HG02642 (cell line): ENCODE measurements at regions not wholly inside any gene's neighbourhood (a gene's known extent, or its start where the extent isn't known, plus 50 kb on each side); places are given as distances from the start of the nearest gene placed in this dataset.

ENCODE experiments used
- ATAC-seq: cut with Tn5 transposase; IDR thresholded peaks from one replicate; pipeline ENCODE4 v1.9.1; 2021; ENCODE audit warnings: mild to moderate bottlenecking; ENCODE audit not compliant: unreplicated experiment, poor library complexity

DNA sequence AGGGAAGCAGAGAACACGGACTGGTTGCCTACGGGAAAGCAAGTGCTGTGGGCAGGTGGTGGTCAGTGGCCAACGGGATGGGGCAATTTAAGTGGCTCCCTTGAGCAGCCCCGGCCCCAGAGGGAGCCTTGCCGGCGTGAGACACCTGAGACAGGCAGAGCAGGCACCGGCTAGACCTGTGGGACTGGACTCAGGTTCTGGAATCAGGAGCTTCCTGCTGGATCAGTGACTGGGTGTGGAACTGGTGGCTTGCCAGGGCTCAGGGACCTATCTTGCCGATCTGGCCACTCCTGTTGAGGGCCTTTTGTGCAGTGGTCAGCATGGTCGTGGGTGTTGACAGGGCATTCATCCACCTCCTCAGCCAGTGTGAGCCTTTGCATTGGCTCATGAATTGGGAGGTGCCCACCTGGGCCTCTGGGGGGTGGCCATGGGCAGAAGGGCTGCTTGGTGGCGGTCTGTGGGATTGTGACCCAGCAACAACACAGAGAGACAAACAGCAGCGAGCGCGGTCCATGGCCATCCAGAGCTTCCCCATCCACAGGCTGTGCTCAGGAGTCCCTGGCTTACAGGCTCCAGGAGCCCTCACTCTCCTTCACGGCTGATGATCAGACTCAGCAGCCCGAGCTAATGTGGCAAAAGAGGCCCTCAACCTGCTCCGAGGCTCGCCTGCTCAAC lies 85.4 kb upstream of the ZNF516 start:
- ATAC-seq = no peak

DNA sequence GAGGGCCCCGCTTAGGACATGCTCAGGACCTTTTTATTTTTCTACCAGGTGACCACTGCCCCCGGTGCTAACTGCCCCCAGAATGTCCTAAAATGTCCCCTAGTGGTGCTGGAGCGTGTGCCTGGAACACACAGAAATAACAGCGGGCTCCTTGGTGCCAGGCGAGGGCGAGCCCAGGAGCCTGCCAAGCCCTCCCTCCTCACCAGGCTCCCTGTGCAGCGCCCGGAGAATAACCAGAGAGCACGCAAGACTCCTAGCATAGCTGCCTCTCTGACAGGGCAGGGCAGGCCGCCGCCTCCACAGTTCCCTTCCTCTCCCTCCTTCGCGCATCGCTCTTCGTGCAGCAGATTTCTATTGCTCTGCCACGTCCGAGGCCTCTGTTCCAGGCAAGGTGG lies 84.3 kb upstream of the ZNF516 start:
- no peak for ATAC-seq

DNA sequence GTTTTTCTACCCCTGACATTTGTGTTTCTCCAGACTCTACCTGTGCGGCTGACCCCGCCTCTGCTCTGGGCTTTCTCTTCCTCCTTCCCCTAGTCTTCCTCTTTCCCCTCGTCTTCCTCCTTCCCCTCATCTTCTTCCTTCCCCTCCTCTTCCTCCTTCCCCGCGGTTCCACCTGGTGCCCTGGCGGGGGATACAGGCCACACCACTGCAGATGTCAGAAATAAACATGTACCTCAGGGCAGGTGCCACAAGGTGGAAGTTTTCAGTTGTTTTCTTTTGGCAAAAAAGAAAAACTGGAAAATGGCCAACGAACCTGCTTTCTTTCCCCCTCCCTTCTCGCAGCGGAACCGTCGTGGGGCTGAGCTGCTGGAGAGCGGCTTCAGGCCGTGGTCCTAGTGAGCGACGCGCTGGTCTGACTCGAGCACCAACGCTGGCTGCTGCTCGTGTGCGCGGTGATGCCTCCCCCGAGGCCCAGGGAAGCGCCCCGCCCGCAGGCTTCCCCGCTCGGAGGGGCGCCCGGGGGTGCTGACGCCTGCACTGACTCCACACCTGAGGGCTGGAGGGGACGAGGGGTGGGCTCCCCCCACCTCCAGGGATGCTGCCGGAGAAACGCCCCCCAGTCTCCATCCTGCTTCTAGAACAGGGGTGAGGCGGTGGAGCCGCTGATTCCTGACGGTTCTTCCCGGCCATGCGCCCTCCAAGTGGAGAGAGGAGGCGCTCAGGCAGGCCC lies 83.7 kb upstream of the ZNF516 start:
- no peak for ATAC-seq

DNA sequence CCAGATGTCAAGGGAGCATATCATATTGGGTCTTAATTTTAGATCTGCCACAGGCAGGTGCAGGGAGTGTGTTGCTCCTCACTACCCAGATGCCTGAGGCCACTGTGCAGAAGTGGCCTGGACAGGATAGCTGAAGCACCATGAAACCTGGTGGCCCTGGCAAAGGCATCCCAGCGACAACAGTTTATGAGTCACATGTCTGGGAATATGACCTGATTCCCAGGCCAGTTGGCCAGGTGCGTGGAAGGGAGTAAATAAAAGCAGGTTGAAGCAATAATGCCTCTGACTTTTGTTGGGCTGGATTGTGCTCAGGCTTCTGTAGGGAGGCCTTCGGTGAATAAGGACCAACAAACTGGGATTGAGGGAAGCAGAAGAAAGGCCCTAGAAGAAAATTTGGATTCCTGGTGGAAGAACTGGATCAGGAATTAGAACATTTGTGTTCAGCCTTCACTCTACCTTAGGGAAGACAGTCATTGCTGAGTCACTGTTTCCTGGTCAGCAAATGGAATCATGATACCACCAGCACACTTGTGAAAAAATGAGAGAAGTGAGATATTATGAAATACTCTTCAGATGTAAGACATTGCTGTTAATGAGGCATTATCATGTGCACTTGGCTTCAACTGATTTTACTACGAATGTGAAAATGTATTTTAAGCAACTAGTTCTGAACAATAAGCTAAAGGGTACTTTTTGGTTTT lies 78.4 kb upstream of the ZNF516 start:
- ATAC-seq = no peak

DNA sequence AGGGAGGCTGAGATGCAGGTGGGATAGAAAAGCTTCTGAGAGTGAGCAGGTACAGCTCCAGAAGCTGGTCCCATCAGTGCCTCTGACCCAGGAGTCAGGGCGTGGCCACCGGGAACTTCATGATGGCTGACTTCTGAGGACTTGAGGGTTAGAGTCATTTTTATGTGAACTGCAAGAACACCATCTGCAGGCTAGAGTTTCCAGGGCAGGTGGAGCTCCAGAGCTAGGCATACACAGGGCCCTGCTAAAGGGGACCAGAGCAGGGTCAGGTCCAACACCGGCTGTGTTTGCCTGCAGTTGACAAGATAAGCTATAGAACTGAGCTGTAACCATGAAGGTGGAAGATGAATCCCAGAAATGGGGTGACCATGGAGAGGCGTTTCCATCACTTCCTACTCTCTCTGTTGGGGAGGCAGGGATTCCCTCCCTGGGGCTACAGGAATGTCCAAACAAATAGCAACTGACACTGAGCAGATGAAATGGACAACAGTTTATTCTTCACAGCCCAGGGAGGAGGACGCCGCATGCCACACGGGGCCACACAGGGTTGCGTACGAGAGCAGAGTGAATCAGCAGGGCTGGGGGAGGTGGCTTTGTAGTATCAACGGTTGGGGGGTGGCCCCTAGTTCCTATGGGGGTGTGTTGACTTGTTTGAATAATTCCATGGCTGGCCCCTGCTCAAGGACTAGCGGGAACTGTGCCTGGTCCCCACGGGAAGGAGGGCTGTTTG lies 77.6 kb upstream of the ZNF516 start:
- ATAC-seq = no peak

DNA sequence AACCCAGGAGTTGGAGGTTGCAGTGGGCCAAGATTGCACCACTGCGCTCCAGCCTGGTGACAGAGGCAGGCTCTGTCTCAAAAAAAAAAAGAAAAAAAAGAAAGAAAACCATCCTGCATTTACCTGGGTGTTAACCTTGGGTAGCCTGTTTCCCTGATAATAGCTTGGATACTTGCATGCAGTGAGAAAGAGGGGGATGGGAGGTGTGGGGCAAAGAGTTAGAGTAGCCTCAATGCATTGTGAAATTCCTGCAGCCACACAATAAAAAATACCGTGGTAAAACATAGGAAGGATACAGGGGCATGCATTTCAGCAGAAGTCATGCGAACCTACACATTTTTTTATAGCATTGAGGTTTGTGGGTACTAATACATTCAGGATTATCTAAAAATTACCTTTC lies 76.6 kb upstream of the ZNF516 start:
- no peak for ATAC-seq

DNA sequence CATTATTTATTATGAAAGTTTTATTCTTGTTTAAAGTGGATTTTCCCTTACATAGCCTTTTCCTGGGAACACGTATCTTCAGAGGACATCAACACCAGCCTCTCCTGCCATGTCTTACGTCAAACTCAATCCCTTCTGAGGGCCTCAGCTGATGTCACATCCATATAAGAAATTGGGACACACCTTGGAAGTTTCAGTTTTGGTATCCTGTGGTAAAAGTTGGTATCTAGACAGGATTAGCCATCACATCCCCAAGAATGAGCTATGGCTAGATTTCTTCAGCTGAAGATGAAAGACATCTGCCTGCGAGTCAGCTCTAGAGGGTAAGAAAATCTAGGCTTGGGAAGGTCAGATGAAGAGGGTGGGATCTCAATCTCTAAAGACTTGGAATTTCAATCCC lies 75.8 kb upstream of the ZNF516 start:
- no peak for ATAC-seq

DNA sequence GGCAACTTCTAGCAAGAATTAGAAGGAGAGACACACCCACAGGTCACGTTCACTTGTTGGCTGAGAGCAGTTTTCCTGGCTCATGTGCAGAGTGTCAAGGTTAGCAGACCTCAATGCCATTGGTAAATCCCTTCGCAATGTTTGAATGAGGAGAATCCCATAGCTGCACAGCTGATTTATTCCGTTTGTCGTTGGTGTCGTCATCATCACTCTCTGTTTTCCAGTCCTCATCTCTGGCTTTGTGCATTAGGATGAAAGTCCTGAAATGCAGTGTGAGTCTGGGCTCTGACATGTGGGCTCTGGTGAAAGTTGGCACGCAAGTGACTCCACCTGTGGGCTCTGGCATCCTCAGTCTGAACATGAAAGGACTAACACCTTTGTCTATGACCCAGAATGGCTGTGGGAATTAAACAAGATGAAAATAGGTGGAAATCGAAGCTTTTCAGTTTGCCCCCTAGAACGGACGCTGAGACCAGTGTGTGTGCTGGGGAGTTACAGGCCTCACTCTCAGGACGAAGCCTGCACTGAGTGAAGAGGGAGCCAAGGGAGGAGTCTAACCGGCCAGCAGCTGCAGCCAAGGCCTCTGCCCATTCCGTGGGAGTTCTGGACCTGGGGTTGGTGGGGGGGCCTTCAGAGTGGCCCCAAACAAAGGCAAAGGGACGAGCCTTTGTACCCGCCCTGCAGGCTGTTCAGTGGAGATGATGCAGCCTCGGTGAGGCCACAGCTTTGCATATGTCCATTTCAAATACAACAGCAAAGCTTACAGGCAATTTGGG lies 74.8 kb upstream of the ZNF516 start:
- ATAC-seq = no peak

DNA sequence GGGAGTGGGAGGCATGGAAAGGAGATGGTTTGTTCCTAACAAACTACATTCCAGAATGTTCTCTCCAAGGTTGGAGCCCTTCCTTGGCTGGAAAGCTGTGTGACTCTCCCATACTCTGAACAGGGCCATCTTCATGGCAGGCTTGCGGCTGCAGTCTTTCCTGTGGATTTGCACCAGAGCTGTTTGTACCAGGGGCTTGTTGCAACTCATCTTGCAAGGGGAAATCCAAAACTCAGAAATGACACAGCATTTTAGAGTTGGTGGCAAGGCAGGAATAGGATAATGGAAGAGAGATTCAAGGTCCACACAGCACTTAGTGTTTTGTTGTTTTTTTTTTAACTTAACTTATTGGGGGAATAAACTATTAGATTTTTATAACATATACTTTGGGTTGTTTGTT lies 73.7 kb upstream of the ZNF516 start:
- ATAC-seq = no peak

DNA sequence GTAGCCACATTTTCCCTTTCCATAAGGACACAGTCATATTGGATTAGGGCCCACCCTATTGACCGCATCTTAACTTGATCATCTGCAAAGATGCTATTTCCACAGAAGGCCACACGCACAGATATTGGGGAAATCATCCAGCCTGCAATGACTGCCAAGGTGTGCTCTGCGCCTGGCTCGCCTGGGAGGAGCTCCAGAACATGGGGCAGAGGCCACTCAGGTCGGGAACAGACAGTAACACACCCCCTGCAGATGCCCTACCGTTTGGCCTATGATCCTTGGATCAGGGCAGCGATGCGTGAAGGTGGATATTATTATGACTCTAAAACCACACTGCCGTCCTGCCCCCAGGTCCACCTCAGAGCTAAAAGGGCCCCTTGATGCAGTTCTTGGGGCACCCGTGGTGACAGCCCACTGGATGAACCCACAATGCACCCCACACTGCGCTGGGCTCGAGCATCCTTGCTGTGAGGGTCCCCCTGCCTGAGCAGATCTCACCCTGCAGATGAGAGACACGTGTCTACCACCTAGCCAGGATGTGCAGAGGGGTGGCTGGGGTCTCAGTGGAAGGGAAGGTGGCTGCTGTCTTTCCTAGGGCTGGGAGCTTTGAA lies 72.9 kb upstream of the ZNF516 start:
- no peak for ATAC-seq

DNA sequence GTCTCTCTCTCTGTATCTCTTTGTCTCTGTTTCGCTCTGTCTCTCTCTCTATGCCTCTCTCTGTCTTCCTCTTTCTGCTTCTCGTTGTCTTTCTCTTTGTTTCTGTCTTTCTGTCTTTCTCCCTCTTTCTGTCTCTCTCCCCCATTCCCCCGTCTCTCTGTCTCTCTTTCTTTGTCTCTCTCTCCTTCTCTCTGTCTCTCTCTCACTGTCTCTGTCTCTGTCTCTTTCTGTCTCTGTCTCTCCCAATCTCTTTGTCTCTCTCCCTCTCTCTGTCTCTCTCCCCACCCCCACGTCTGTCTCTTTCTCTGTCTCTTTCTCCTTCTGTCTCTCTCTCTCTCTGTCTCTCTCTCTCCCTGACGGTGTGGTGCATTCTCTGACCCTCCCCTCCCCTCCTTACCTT lies 71.9 kb upstream of the ZNF516 start:
- ATAC-seq = no peak

DNA sequence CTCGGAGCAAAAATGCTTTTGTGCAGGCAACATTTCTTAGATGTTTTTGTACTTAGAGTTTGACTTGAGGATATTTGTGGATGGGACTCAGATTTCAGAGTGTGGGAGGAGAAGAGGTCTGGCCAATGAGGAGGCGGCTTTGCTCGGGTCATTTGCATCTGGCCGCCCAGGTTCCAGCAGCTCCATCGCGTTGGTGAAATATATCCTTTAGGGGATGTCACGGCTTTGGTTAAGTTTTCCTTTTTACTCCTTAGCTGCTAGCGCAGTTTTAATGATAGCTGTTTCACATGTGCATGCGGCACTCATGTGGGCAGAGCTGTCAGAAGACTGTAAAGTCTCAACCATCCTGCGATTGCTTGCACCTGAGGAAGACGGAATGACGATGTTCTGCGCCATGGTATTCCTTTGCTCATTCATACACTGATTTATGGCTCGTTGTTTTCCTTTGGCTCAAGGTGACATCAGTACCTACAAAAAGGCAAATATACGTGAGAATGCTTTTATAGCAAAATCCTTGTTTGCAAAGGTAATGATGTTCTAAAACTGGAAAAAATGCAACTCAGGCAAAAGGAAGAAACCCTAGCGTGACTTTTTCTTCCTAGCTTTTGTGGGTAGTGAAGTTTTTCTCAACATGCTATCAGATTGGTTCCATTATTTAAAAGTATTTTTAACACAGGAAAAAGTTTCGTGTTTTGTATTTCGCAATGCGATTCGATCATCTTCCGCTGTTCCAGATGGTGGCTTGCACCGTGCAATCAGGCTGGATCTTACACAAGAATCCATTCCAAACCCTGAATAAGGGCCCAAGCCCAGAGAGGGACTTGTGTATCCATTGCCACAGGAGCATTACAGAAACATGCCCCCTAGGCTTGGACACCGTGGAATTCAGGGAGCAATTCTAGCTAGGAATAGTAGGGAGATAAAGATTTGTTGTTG lies 70.5 kb upstream of the ZNF516 start:
- ATAC-seq = no peak

DNA sequence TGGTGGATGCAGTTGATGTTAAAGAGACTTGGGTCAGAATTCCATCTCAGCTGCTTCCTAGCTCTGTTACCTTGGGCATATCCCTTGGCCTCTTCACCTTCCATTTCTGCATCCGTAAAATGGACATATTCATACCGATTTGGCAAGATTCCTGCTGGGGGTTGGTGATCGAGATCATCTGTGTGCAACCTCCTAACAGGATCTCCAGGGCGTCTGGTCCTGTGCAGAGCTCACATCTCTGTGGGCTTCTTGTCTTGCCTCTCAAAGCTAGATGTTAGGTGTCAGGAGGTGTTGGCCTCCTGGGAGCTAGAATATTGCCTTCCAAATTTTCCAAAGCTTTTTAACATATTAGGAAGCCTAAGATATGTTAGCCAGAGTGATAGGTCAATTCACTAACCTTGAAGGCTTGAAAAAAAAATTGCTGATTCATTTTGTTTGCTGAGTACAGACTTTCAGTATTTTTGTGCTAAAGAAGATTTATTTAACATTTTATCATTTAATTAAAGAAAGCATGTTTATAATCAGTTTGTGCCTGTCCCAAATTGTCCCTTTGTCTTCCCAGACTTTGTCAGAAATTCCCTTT lies 69.7 kb upstream of the ZNF516 start:
- ATAC-seq = no peak

DNA sequence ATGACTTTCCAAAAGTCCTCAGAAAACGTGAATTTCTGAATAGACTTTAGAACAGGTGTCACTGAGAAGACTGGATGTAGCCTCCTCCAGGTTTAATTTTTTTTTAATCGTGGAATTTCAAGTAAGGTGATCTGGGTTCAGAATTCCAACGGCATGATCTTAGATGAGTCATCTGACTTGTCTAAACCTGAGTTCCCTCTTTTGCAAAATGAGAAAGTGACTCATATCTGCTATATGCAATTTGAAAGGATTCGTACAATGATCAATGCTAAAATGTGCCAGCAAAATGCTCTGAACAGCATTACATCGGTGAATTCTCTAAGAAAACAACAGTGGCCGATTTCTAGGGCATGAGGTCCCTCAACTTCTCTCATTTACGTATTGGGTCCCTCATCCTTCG lies 69.1 kb upstream of the ZNF516 start:
- ATAC-seq = no peak

DNA sequence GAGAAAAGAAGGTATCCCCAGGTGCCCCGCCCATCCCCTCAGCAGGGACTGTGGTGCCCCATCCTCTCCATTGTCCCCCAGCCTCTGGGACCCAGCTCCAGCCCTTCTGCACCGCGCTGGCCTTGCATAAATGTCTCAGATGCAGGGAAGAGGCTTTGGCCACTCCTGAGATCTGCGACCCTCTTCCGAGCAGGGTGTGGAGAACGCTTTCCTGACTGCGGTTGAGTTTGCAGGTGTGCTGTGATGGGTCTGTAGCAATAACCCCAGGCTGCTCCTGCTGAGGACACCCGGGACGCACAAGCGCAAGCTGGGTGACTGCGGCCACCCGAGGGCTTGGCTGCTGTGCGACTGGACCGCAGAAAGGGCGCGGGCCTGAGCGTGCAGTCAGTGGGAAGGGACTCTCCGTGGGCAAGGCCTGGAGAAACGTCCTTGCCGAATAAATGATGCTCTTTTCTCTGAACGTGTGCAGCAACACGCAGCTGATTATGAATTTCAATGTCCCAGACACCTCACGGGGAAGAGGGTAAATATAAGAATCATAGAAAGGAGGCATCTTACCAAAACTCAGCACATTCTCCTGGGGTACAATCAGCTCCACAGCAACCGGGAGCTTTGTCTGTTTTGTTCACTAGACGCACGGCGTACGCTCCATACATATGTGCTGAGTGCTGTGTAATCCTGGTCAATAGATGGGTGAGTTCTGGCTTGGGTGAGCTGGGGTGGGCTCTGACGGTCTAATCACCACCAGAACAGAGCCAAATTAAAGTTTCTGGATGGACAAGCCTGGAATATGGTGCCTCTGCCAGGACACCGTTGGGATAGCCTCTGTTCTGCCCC lies 67.5 kb upstream of the ZNF516 start:
- no peak for ATAC-seq

DNA sequence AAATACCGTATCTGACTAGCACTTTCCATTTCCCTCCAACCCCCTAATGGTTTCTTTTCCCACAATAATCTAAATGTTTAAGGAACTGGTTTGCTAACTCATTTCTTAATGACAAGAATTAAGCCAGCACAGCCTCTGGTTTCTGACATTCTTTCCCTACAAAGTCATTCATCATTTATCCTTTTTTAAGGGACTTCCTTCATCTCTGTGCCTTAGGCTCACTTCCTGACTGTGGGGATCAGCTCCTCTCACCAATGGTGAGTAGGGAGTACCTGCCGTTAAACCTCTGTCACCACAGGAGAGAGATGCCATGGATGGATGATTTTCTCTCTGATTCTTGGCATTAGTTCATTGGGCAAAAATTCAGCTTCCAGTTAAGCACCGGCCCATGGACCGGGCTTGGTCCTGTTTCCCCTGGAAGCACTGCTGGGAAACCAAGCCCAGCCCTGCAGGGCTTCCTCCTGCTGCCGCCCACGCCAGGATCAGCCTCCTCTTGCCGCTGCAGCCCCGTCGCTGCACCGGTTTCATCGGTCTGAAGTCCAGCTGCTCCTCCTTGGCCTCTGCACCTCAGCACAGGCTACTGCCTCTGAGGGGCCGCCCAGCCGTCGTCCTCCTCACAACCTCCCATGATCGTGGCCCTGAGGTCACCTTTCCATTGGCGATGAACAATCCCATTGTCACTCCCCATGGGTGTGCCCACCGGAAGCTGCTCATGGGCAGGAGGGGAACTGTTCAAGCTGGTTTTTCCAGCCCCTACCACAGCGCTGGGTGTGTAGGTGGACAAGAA lies 64.0 kb upstream of the ZNF516 start:
- no peak for ATAC-seq
